Colonic mucosa (tissue), 4 donors: ENCODE measurements at regions not wholly inside any gene's neighbourhood (a gene's known extent, or its start where the extent isn't known, plus 50 kb on each side); places are given as distances from the start of the nearest gene placed in this dataset.

Experiments used
- DNase-seq: peaks from one replicate; pipeline ENCODE4 v3.0.0-alpha.2; 2020
- H3K27ac ChIP-seq: fragments of 200-600 bp; one replicate; pipeline ENCODE4 v1.8.0; 2021
- H3K27me3 ChIP-seq: fragments of 200-600 bp; one replicate; pipeline ENCODE4 v1.8.0; 2021
- H3K36me3 ChIP-seq: fragments of 200-600 bp; one replicate; pipeline ENCODE4 v1.8.0; 2021
- H3K4me1 ChIP-seq: fragments of 200-600 bp; one replicate; pipeline ENCODE4 v1.8.0; 2021; ENCODE audit warnings: mild to moderate bottlenecking
- H3K4me3 ChIP-seq: fragments of 200-600 bp; one replicate; pipeline ENCODE4 v1.8.0; 2021
- H3K9ac ChIP-seq, 2 donors: one replicate each; pipeline ENCODE4 v1.7.0; 2013; ENCODE audit warnings: control low read depth in 2 of 2, low read depth in 2 of 2, low read length in 2 of 2
- H3K9me3 ChIP-seq: fragments of 200-600 bp; one replicate; pipeline ENCODE4 v1.8.0; 2021
- intact Hi-C: fragments of 100-400 bp; cut with DNase I; formaldehyde crosslinking; loops from one replicate; pipeline ENCODE4 v1.14.1; 2022
- TF ChIP-seq, protein P1 (sequence below): fragments of 200-600 bp; IDR thresholded peaks from one replicate; pipeline ENCODE4 v1.8.0; 2022; ENCODE audit warnings: antibody characterized with exemption, mild to moderate bottlenecking
- donor health status: healthy.
- donor health status: DM: no; HTN: no; CAD: no.
- donor health status: DM: no; HTN: no; CAD: no.

DNA sequence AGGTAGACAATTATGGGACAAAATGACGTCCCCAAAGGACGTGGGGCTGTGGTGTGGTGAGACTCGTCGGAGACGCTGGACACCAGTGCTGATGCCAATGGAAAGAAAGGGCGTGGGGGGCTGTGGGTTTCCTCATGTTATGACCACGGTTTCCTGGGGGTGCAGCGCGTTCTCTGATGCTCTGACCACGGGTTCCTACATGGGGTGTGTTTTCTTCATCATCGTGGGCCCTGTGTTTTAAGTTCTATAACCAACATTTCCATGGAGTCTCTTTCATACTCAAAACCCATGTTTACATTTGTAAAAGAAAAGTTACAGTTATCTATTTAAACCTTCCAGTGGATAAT lies 141.6 kb downstream of the RTP5 start:
- Histone ChIP-seq H3K9me3 (no peaks in the 10 kb centered on the region), H3K4me1 (no peaks in the 10 kb centered on the region), H3K36me3 (no peaks in the 10 kb centered on the region), H3K27ac (no peak overlapping the region), H3K9ac (no peak overlapping the region), H3K4me3 (no peak overlapping the region), H3K27me3 (no peaks in the 10 kb centered on the region)
- intact Hi-C loops = no loop called here
- TF ChIP-seq, protein P1, sequence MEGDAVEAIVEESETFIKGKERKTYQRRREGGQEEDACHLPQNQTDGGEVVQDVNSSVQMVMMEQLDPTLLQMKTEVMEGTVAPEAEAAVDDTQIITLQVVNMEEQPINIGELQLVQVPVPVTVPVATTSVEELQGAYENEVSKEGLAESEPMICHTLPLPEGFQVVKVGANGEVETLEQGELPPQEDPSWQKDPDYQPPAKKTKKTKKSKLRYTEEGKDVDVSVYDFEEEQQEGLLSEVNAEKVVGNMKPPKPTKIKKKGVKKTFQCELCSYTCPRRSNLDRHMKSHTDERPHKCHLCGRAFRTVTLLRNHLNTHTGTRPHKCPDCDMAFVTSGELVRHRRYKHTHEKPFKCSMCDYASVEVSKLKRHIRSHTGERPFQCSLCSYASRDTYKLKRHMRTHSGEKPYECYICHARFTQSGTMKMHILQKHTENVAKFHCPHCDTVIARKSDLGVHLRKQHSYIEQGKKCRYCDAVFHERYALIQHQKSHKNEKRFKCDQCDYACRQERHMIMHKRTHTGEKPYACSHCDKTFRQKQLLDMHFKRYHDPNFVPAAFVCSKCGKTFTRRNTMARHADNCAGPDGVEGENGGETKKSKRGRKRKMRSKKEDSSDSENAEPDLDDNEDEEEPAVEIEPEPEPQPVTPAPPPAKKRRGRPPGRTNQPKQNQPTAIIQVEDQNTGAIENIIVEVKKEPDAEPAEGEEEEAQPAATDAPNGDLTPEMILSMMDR = no peak
- DNase-seq = no peak

DNA sequence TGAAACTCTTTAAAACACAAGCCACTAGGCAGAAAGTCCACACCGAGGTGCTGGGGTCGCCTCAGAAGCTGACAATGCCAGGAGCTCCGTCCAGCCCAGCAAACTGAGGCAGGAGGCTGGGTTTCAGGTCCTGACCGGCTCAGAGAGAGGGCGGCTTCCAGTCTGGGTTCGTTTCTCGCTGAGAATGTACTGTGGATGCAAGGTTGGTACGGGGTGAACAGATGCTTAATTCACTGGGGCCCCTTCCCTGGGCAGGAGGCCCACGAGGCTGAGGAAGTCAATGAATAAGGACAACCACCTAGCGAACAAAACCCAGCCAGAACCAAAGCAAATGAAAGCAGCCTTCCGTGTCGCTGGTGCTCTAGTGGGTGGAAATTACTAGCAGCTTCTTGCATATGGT lies 142.0 kb downstream of the RTP5 start:
- DNase-seq = no peak
- Histone ChIP-seq H3K9ac (no peak overlapping the region), H3K4me3 (no peak overlapping the region), H3K4me1 (no peaks in the 10 kb centered on the region), H3K27ac (no peak overlapping the region), H3K27me3 (no peaks in the 10 kb centered on the region), H3K36me3 (no peaks in the 10 kb centered on the region), H3K9me3 (no peaks in the 10 kb centered on the region)
- TF ChIP-seq, protein P1 = no peak
- intact Hi-C loops = no loop called here

DNA sequence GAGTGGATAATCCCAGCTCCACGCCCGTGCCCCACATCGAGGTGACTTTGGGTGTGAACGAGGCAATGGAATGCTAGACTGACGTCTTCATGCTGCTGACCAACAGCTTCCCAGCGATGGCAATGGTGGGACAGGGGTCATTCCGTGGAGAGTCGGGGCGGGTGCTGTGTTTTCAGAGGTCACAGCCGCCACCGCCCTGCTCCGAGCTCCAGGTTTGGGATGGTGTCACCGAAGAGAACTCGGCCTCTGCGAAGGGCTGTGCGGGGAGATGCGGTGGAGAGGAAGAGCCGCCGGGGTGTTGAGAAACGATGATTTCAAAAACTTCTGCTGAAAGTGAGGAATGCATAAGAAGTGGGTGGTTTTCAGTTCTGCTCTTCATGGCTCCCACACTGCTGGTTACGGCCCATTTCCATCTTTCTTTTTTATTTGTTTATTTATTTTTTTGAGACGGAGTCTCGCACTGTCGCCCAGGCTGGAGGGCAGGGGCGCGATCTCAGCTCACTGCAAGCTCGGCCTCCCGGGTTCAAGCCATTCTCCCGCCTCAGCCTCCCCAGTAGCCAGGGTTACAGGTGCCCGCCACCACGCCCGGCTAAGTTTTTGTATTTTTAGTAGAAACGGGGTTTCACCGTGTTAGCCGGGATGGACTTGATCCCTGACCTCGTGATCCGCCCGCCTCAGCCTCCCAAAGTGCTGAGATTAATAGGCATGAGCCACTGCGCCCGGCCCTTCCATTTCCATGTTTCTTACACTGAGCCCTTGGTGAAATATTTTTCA lies 142.6 kb downstream of the RTP5 start:
- H3K27me3 ChIP-seq = no peaks in the 10 kb centered on the region
- no peak overlapping the region for H3K27ac ChIP-seq
- no peak for DNase-seq
- intact Hi-C loops = no loop called here
- no peaks in the 10 kb centered on the region for H3K9me3 ChIP-seq
- no peaks in the 10 kb centered on the region for H3K36me3 ChIP-seq
- no peak overlapping the region for H3K4me3 ChIP-seq
- TF ChIP-seq, protein P1 = no peak
- H3K9ac ChIP-seq = no peak overlapping the region
- H3K4me1 ChIP-seq = no peaks in the 10 kb centered on the region

DNA sequence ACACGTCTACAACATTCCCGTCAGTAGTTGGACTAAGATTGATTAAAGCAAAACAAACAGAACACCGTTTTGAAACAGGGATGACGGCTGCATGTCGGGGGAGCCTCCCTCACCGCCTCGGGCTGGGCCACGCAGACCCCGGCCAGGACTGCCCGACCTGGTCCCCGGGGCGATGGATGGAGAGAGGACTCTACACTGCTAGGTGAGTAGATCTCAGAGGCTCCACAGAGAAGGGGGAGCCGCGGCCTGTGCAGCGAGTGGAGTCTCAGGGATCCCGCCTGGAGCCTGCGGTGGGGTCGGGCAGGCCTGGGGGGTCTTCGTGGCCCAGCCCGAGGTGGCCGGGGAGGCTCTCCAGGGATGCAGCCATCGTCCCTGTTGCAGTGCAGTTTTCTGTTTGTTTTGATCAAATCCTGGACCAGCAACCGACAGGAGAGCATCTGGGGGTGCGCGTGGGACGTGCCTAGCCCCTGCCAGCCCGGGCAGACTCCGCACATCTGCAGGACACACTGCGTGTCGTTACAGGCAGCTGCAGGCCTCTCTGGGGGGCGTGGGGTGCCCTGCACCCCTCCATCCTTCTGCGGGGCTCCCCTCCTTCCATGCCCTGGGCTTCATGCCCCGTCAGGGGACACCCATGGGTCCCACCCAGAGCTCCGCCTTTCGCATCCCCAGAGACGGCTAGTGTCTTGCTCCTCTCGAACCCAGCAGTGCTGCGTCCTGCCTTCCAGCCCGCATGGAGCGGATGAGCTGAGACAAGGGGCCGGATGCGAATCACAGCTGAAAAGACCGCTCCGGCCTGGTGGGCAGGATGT lies 143.6 kb downstream of the RTP5 start:
- H3K36me3 ChIP-seq = no peaks in the 10 kb centered on the region
- H3K4me1 ChIP-seq = no peaks in the 10 kb centered on the region
- intact Hi-C loops = no loop called here
- no peaks in the 10 kb centered on the region for H3K9me3 ChIP-seq
- H3K27me3 ChIP-seq = no peaks in the 10 kb centered on the region
- H3K4me3 ChIP-seq = no peak overlapping the region
- no peak overlapping the region for H3K27ac ChIP-seq
- no peak overlapping the region for H3K9ac ChIP-seq
- no peak for DNase-seq
- TF ChIP-seq, protein P1 = no peak

DNA sequence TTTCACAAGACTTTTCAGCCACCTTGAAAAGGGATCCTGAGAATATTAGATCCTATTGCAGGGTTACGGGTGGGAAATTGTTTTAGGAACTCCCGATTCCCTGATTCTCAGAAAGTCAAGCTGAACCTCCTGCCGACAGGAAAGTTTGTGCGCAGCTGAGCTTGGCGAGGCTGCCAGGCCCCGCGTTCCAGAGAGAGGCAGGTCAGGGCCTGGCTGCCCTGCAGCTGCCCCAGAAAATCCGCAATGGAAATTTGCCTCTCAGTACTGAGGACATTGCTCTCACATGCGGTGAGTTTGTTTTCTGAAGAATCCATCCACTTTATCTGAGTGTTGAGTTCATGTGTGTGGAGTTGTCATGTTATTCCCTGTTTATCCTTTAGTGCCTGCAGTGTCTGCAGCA lies 144.2 kb downstream of the RTP5 start:
- H3K4me1 ChIP-seq = no peaks in the 10 kb centered on the region
- no peak overlapping the region for H3K9ac ChIP-seq
- DNase-seq = no peak
- TF ChIP-seq, protein P1 = no peak
- no peak overlapping the region for H3K27ac ChIP-seq
- intact Hi-C loops = no loop called here
- no peaks in the 10 kb centered on the region for H3K9me3 ChIP-seq
- no peaks in the 10 kb centered on the region for H3K27me3 ChIP-seq
- H3K4me3 ChIP-seq = no peak overlapping the region
- no peaks in the 10 kb centered on the region for H3K36me3 ChIP-seq
